ENCODE measurements at regions not wholly inside any gene's neighbourhood (a gene's known extent, or its start where the extent isn't known, plus 50 kb on each side); places are given as distances from the start of the nearest gene placed in this dataset.

GRCh38 chr15:58291848-58292247 is 139.9 kb upstream of the LIPC start (continued):
- TF ChIP-seq POLR2A (IDR thresholded peaks at IDR 0.05; ENCODE audit: borderline replicate concordance, extremely low read depth, insufficient read depth, insufficient read length): no peak
- no peak for TF ChIP-seq ATF3 (IDR thresholded peaks at IDR 0.05)
- TF ChIP-seq REST (IDR thresholded peaks at IDR 0.05; ENCODE audit: low read depth): no peak

GRCh38 chr15:58292751-58293175 is 139.0 kb upstream of the LIPC start:
- no peak overlapping the region for H3K27ac ChIP-seq (ENCODE audit: low read depth, low read length)
- no peak overlapping the region for H3K4me3 ChIP-seq (replicated peaks in 1 of 2; ENCODE audit: low read depth in 1 of 2, low read length in 2 of 2)
- H3K9me3 ChIP-seq (ENCODE audit: control insufficient read depth in 1 of 2, insufficient read depth in 1 of 2, low read depth in 1 of 2, low read length in 2 of 2): no peaks in the 10 kb centered on the region
- no peaks in the 10 kb centered on the region for H3K79me2 ChIP-seq (ENCODE audit: insufficient read depth, low read length)
- no peaks in the 10 kb centered on the region for H3K36me3 ChIP-seq (ENCODE audit: control insufficient read depth in 1 of 2, insufficient read depth in 2 of 2, low read length in 2 of 2)
- ATAC-seq: no peak
- H3K27me3 ChIP-seq (ENCODE audit: insufficient read depth, low read length): no peaks in the 10 kb centered on the region
- ChIA-PET POLR2A (no interaction called here), CTCF (no interaction called here), RAD21 (ENCODE audit: low non-redundant PET in 1 of 2, low total read pairs in 2 of 2, uncharacterized antibody in 2 of 2, unreplicated experiment in 2 of 2) (no interaction called here)
- 0 out of 2 replicates have a peak, but pooled peaks cover 3% of the 10 kb centered on the region for H3K9me2 ChIP-seq (ENCODE audit: insufficient read depth)
- H4K20me1 ChIP-seq (ENCODE audit: insufficient read depth): no peaks in the 10 kb centered on the region
- H2AFZ ChIP-seq (ENCODE audit: low read depth, low read length, poor library complexity, severe bottlenecking): no peak overlapping the region
- intact Hi-C loops (cut with micrococcal nuclease): no loop called here
- no peaks in the 10 kb centered on the region; a peak in 1 of 4 replicates for H3K4me1 ChIP-seq (ENCODE audit: control insufficient read depth in 1 of 2, insufficient read depth in 2 of 2, low read length in 2 of 2)
- no peak overlapping the region for H3K9ac ChIP-seq (ENCODE audit: low read length)
- no peak overlapping the region for H3K4me2 ChIP-seq (ENCODE audit: low read length)
- no TSS peak for BruUV-seq (replicated peaks)
- no peak for DNase-seq (ENCODE audit: low read depth, low spot score)
- TF ChIP-seq MAX (IDR thresholded peaks at IDR 0.05): no peak
- no peak for TF ChIP-seq ATF3 (IDR thresholded peaks at IDR 0.05)
- no peak for TF ChIP-seq EZH2phosphoT487 (IDR thresholded peaks at IDR 0.05; ENCODE audit: borderline replicate concordance)
- TF ChIP-seq POLR2A (IDR thresholded peaks at IDR 0.05; ENCODE audit: borderline replicate concordance, extremely low read depth, insufficient read depth, insufficient read length): no peak
- TF ChIP-seq ZBTB33 (IDR thresholded peaks at IDR 0.05; ENCODE audit: extremely low read depth, insufficient replicate concordance, low read length): no peak
- TF ChIP-seq SIN3A (IDR thresholded peaks at IDR 0.05; ENCODE audit: low read depth): no peak
- TF ChIP-seq CBX3 (IDR thresholded peaks at IDR 0.05; ENCODE audit: low read depth): no peak
- no peak for TF ChIP-seq YY1 (IDR thresholded peaks at IDR 0.05; ENCODE audit: extremely low read depth, insufficient replicate concordance, low read depth, low read length)
- TF ChIP-seq ZFX (IDR thresholded peaks at IDR 0.05): no peak
- TF ChIP-seq ZNF274 (IDR thresholded peaks at IDR 0.05; ENCODE audit: low read depth, low read length): no peak
- no peak for TF ChIP-seq SP1 (IDR thresholded peaks at IDR 0.05; ENCODE audit: low read depth)
- TF ChIP-seq CTCF (IDR thresholded peaks at IDR 0.05 in 2 of 3, conservative IDR thresholded peaks at IDR 0.05 in 1 of 3; ENCODE audit: borderline replicate concordance in 1 of 3, insufficient read depth in 1 of 3, low read depth in 2 of 3, low read length in 2 of 3): no peak
- TF ChIP-seq RAD21 (IDR thresholded peaks at IDR 0.05; ENCODE audit: low read depth): no peak
- TF ChIP-seq EGR1 (IDR thresholded peaks at IDR 0.05; ENCODE audit: low read depth): no peak
- TF ChIP-seq EZH2 (IDR thresholded peaks at IDR 0.05): no peak
- TF ChIP-seq SRF (IDR thresholded peaks at IDR 0.05; ENCODE audit: low read depth): no peak
- no peak for TF ChIP-seq JUND (IDR thresholded peaks at IDR 0.05)
- no peak for TF ChIP-seq ELF1 (IDR thresholded peaks at IDR 0.05; ENCODE audit: borderline replicate concordance, low read depth)

All from HCT116 (cell line).